H1 (cell line): ENCODE measurements at regions not wholly inside any gene's neighbourhood (a gene's known extent, or its start where the extent isn't known, plus 50 kb on each side); places are given as distances from the start of the nearest gene placed in this dataset.

Experiments
- CTCF ChIA-PET: fragments of 300-600 bp; sonication (Branson Sonifier 250); formaldehyde crosslinking; loops from one replicate; lab custom pipeline; 2021; ENCODE audit not compliant: partially characterized antibody; lab: Charles Lee
- POLR2A ChIA-PET: fragments of 300-600 bp; sonication (Branson Sonifier 250); formaldehyde crosslinking; loops from one replicate; lab custom pipeline; 2021; ENCODE audit warnings: inconsistent platforms; ENCODE audit not compliant: partially characterized antibody; lab: Charles Lee
- DNase-seq, 2 experiments: peaks; one replicate each; pipeline versions ENCODE4 v3.0.0 to v3.0.0-alpha.2; 2010 to 2022; ENCODE audit warnings: low spot score in 2 of 2, low read depth in 1 of 2, mixed read lengths in 1 of 2
- FAIRE-seq: peaks from 2 replicates; lab custom pipeline; 2011; peaks lifted over from hg19 to GRCh38; lab: Jason Lieb, UNC
- H2AFZ ChIP-seq: 2 replicates; pipeline ENCODE4 v1.8.1; 2012; ENCODE audit warnings: low read length, inconsistent platforms
- H2AK5ac ChIP-seq: 2 replicates; pipeline ENCODE4 v1.6.1; 2013; ENCODE audit warnings: low read depth, low read length
- H2BK120ac ChIP-seq: replicated peaks from 2 replicates; pipeline ENCODE3; 2013; ENCODE audit warnings: low read depth, low read length, inconsistent platforms
- H2BK12ac ChIP-seq: 2 replicates; pipeline ENCODE4 v1.6.1; 2013; ENCODE audit warnings: low read depth, low read length
- H2BK15ac ChIP-seq: 2 replicates; pipeline ENCODE4 v1.6.1; 2013; ENCODE audit warnings: low read length
- H2BK20ac ChIP-seq: 2 replicates; pipeline ENCODE4 v1.6.1; 2013; ENCODE audit warnings: low read length
- H2BK5ac ChIP-seq: 2 replicates; pipeline ENCODE4 v1.6.1; 2013; ENCODE audit warnings: low read depth, low read length
- H3K14ac ChIP-seq: 2 replicates; pipeline ENCODE4 v1.6.1; 2013; ENCODE audit warnings: inconsistent platforms; ENCODE audit not compliant: insufficient read length
- H3K18ac ChIP-seq: 2 replicates; pipeline ENCODE4 v1.6.1; 2013; ENCODE audit warnings: low read length; ENCODE audit errors: extremely low read depth
- H3K23ac ChIP-seq: 2 replicates; pipeline ENCODE4 v1.6.1; 2013; ENCODE audit warnings: inconsistent platforms; ENCODE audit not compliant: insufficient read length
- H3K23me2 ChIP-seq: 2 replicates; pipeline ENCODE4 v1.6.1; 2013; ENCODE audit warnings: low read depth, low read length
- H3K27ac ChIP-seq: 2 replicates; pipeline ENCODE4 v1.6.1; 2011; ENCODE audit warnings: low read depth, low read length, inconsistent platforms
- H3K27me3 ChIP-seq, 4 experiments: replicated peaks in 1 of 4; 1 replicate in 1 of 4; 2 replicates in 3 of 4; pipeline versions ENCODE4 v1.6.1 to v1.8.1; 2011 to 2013; ENCODE audit warnings: low read length in 3 of 4, mild to moderate bottlenecking in 3 of 4, inconsistent platforms in 2 of 4, mixed read lengths in 2 of 4, moderate library complexity in 1 of 4; ENCODE audit not compliant: control insufficient read depth in 3 of 4, insufficient read depth in 3 of 4; ENCODE audit errors: extremely low read depth in 1 of 4
- H3K36me3 ChIP-seq, 4 experiments: 2 replicates each; pipeline versions ENCODE4 v1.6.1 to v1.8.1; 2011 to 2013; ENCODE audit warnings: mild to moderate bottlenecking in 4 of 4, low read length in 3 of 4, moderate library complexity in 2 of 4, control low read depth in 1 of 4, inconsistent platforms in 1 of 4; ENCODE audit not compliant: insufficient read depth in 4 of 4, control insufficient read depth in 2 of 4
- H3K4ac ChIP-seq: replicated peaks from 2 replicates; pipeline ENCODE3; 2013; ENCODE audit warnings: low read length, low read depth, mixed read lengths, inconsistent platforms; ENCODE audit not compliant: insufficient read length
- H3K4me1 ChIP-seq, 4 experiments: replicated peaks in 1 of 4; 1 replicate in 1 of 4; 2 replicates in 3 of 4; pipeline versions ENCODE4 v1.6.1 to v1.8.1; 2011 to 2013; ENCODE audit warnings: low read length in 3 of 4, inconsistent platforms in 2 of 4, mixed read lengths in 1 of 4; ENCODE audit not compliant: insufficient read depth in 4 of 4, control insufficient read depth in 3 of 4
- H3K4me2 ChIP-seq, 2 experiments: 2 replicates each; pipeline versions ENCODE4 v1.6.1 to v1.8.1; 2011 to 2013; ENCODE audit warnings: low read depth in 2 of 2, low read length in 2 of 2, control low read depth in 1 of 2, inconsistent platforms in 1 of 2, mild to moderate bottlenecking in 1 of 2; ENCODE audit not compliant: insufficient read depth in 1 of 2
- H3K4me3 ChIP-seq, 4 experiments: fragments of 200-600, 300-600 bp in 1 of 4; sonication (generic), shearing (Covaris generic), sonication (Bioruptor Twin) in 1 of 4; 2 replicates each; pipeline versions ENCODE4 v1.5.1 to v1.8.1; 2011 to 2016; ENCODE audit warnings: low read length in 4 of 4, low read depth in 3 of 4, control low read depth in 2 of 4, inconsistent platforms in 2 of 4, mild to moderate bottlenecking in 2 of 4, mixed read lengths in 1 of 4, moderate library complexity in 1 of 4; ENCODE audit not compliant: insufficient read depth in 2 of 4; ENCODE audit errors: extremely low read depth in 1 of 4
- H3K56ac ChIP-seq: replicated peaks from 2 replicates; pipeline ENCODE3; 2013; ENCODE audit warnings: low read depth, mild to moderate bottlenecking, mixed read lengths, low read length, inconsistent platforms; ENCODE audit not compliant: insufficient read length
- H3K79me1 ChIP-seq: 2 replicates; pipeline ENCODE4 v1.6.1; 2013; ENCODE audit warnings: low read depth, low read length, control low read depth
- H3K79me2 ChIP-seq, 2 experiments: 2 replicates each; pipeline versions ENCODE4 v1.6.1 to v1.8.1; 2012 to 2013; ENCODE audit warnings: low read length in 2 of 2, mild to moderate bottlenecking in 2 of 2, inconsistent platforms in 1 of 2; ENCODE audit not compliant: insufficient read depth in 2 of 2, control insufficient read depth in 1 of 2
- H3K9ac ChIP-seq, 4 experiments: replicated peaks in 1 of 4; 1 replicate in 1 of 4; 2 replicates in 3 of 4; pipeline versions ENCODE4 v1.6.1 to v1.8.1; 2011 to 2013; ENCODE audit warnings: low read depth in 3 of 4, low read length in 3 of 4, control low read depth in 2 of 4, mild to moderate bottlenecking in 2 of 4, moderate library complexity in 2 of 4, inconsistent platforms in 1 of 4; ENCODE audit errors: extremely low read depth in 1 of 4
- H3K9me3 ChIP-seq, 2 experiments: 2 replicates each; pipeline versions ENCODE4 v1.6.1 to v1.8.1; 2012 to 2013; ENCODE audit warnings: mild to moderate bottlenecking in 2 of 2, moderate library complexity in 2 of 2, control low read depth in 1 of 2, inconsistent platforms in 1 of 2, low read depth in 1 of 2, low read length in 1 of 2, mixed read lengths in 1 of 2; ENCODE audit not compliant: insufficient read depth in 2 of 2
- H4K20me1 ChIP-seq, 2 experiments: replicated peaks in 1 of 2; 2 replicates each; pipeline versions ENCODE3 to v1.8.1; 2011 to 2013; ENCODE audit warnings: inconsistent platforms in 2 of 2, low read length in 2 of 2, mild to moderate bottlenecking in 1 of 2; ENCODE audit not compliant: insufficient read depth in 2 of 2, control insufficient read depth in 1 of 2
- H4K5ac ChIP-seq: 2 replicates; pipeline ENCODE4 v1.6.1; 2013; ENCODE audit warnings: low read length, low read depth, mixed read lengths, inconsistent platforms; ENCODE audit not compliant: insufficient read length
- H4K8ac ChIP-seq: 2 replicates; pipeline ENCODE4 v1.8.0; 2013; ENCODE audit warnings: mild to moderate bottlenecking, moderate library complexity, low read length, inconsistent platforms; ENCODE audit not compliant: insufficient read depth; ENCODE audit errors: extremely low read depth
- H4K91ac ChIP-seq: replicated peaks from 2 replicates; pipeline ENCODE3; 2013; ENCODE audit warnings: low read length, mixed read lengths, inconsistent platforms; ENCODE audit not compliant: insufficient read length
- E2F6 ChIP-seq: IDR thresholded peaks from 2 replicates; pipeline ENCODE4 v1.6.1; 2012; ENCODE audit warnings: inconsistent platforms
- EP300 ChIP-seq, 2 experiments: IDR thresholded peaks; 1 replicate in 1 of 2; 2 replicates in 1 of 2; pipeline ENCODE4 v1.6.1; 2011 to 2012; ENCODE audit warnings: low read depth in 2 of 2, low read length in 2 of 2, mild to moderate bottlenecking in 2 of 2, borderline replicate concordance in 1 of 2, inconsistent platforms in 1 of 2, moderate library complexity in 1 of 2
- FOSL1 ChIP-seq: IDR thresholded peaks from 2 replicates; pipeline ENCODE4 v1.6.1; 2011; ENCODE audit warnings: mild to moderate bottlenecking, low read depth, low read length, moderate library complexity; ENCODE audit not compliant: insufficient read depth
- NANOG ChIP-seq: IDR thresholded peaks from 2 replicates; pipeline ENCODE4 v1.6.1; 2011; ENCODE audit warnings: low read length, low read depth, mild to moderate bottlenecking, inconsistent platforms; ENCODE audit not compliant: insufficient read depth, poor library complexity, severe bottlenecking
- RNF2 ChIP-seq: fragments of 200-900, 300-1000 bp; sonication (generic); IDR thresholded peaks from 2 replicates; pipeline ENCODE4 v1.7.1; 2016; ENCODE audit warnings: borderline replicate concordance, low read depth, mild to moderate bottlenecking, antibody characterized with exemption, low read length; ENCODE audit not compliant: poor library complexity, severe bottlenecking; ENCODE audit errors: missing control alignments
- SIN3A ChIP-seq, 2 experiments: IDR thresholded peaks in 1 of 2; conservative IDR thresholded peaks in 1 of 2; 2 replicates each; pipeline ENCODE4 v1.6.1; 2011 to 2012; ENCODE audit warnings: low read length in 2 of 2, improper control_type of control experiment in 1 of 2, low read depth in 1 of 2, mild to moderate bottlenecking in 1 of 2
- SIX5 ChIP-seq: IDR thresholded peaks from 2 replicates; pipeline ENCODE4 v1.6.1; 2011; ENCODE audit warnings: mild to moderate bottlenecking, low read depth, low read length
- USF2 ChIP-seq: IDR thresholded peaks from 2 replicates; pipeline ENCODE4 v1.6.1; 2011; ENCODE audit warnings: low read length, improper control_type of control experiment
- WGBS, 2 experiments: shearing (Covaris generic) in 1 of 2; methylation state at CpG; one replicate each; pipeline versions ENCODE4 v1.1.6 to v1.1.7; 2013 to 2015; ENCODE audit warnings: low lambda C conversion rate in 2 of 2, mixed read lengths in 2 of 2, inconsistent platforms in 1 of 2, low coverage in 1 of 2, missing lambda C conversion rate in 1 of 2; ENCODE audit not compliant: insufficient replicate concordance in 2 of 2, insufficient coverage in 1 of 2, insufficient read length in 1 of 2; ENCODE audit errors: extremely low coverage in 1 of 2, missing lambda C conversion rate in 1 of 2; 5-methylcytosine and 5-hydroxymethylcytosine counted together

DNA sequence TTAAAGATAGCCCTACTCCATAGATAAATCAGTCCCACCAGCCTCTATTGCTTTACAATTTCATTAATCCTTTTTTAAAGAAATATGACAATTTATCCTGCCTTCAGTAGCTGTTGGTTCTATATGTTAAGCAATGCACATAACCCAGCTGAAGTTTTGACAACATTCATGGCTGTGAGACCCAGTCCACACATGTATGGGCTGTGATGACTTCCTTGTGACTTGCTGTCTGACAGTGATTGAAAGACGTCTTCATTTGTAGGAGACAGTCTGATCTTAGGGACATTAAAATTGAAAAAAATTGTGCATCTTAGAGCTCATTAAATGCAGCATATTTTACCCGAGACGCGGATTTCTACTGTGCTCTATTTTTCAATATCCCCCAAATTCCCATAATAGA, 252.0 kb upstream of the ASIC2 start:
- Histone ChIP-seq H3K4me1 (no peaks in the 10 kb centered on the region), H2AFZ (no peak overlapping the region), H3K4me3 (no peak overlapping the region), H3K9ac (no peak overlapping the region), H3K27ac (no peak overlapping the region), H3K18ac (no peak overlapping the region), H4K20me1 (no peaks in the 10 kb centered on the region), H2AK5ac (no peak overlapping the region), H3K27me3 (no peaks in the 10 kb centered on the region; a peak in 1 of 7 replicates), H4K5ac (no peak overlapping the region), H3K56ac (no peak overlapping the region), H3K23ac (no peak overlapping the region), H2BK120ac (no peak overlapping the region), H3K4me2 (no peak overlapping the region), H4K8ac (no peak overlapping the region), H4K91ac (no peak overlapping the region), H3K14ac (no peak overlapping the region), H3K23me2 (no peaks in the 10 kb centered on the region), H3K79me1 (no peaks in the 10 kb centered on the region), H2BK20ac (no peak overlapping the region), H2BK15ac (no peak overlapping the region), H3K79me2 (no peaks in the 10 kb centered on the region), H3K4ac (no peak overlapping the region), H2BK5ac (no peak overlapping the region), H2BK12ac (no peak overlapping the region), H3K9me3 (no peaks in the 10 kb centered on the region), H3K36me3 (no peaks in the 10 kb centered on the region)
- no peak for FAIRE-seq
- ChIA-PET CTCF (interaction anchor here (1.3 kb wide), 2 partner anchors 16 to 22 kb away, joined by 3 to 7 read pairs; no protein-coding TSS in a partner anchor), POLR2A (no interaction called here)
- DNase-seq, result no peak
- WGBS, 2 experiments, result 96% methylated on average over 4 of the region's 4 CpGs; no CpG with 5 or more reads in 1 of the 2 experiments
- TF ChIP-seq SIN3A (conservative IDR thresholded peaks at IDR 0.05 in 1 of 2, IDR thresholded peaks at IDR 0.05 in 1 of 2; ENCODE audit: low read depth in 1 of 2, low read length in 2 of 2) (no peak), FOSL1 (no peak), E2F6 (no peak), EP300 (IDR thresholded peaks at IDR 0.05; ENCODE audit: borderline replicate concordance in 1 of 2, low read depth in 2 of 2, low read length in 2 of 2) (no peak), USF2 (no peak), SIX5 (no peak), RNF2 (no peak), NANOG (no peak)
